Tibial nerve (tissue), 4 donors: ENCODE measurements at regions not wholly inside any gene's neighbourhood (a gene's known extent, or its start where the extent isn't known, plus 50 kb on each side); places are given as distances from the start of the nearest gene placed in this dataset.

Experiments used
- DNase-seq, 2 donors: peaks; one replicate each; pipeline ENCODE4 v3.0.0-alpha.2; 2019; ENCODE audit warnings: low spot score in 2 of 2
- H3K27ac ChIP-seq, 4 donors: fragments of 200-600 bp; sonication (generic) in 3 of 4; one replicate each; pipeline ENCODE4 v1.5.1; 2017 to 2019; ENCODE audit warnings: mild to moderate bottlenecking in 1 of 4
- H3K27me3 ChIP-seq, 2 donors: fragments of 200-600 bp; sonication (generic) in 1 of 2; one replicate each; pipeline versions ENCODE4 v1.5.1 to v1.6.0; 2017 to 2019
- H3K36me3 ChIP-seq, 3 donors: fragments of 200-600 bp; sonication (generic); one replicate each; pipeline ENCODE4 v1.5.1; 2018 to 2019
- H3K4me1 ChIP-seq, 4 donors: fragments of 200-600 bp; sonication (generic) in 3 of 4; one replicate each; pipeline ENCODE4 v1.5.1; 2017 to 2019
- H3K4me3 ChIP-seq, 4 donors: fragments of 200-600 bp; sonication (generic) in 3 of 4; one replicate each; pipeline ENCODE4 v1.5.1; 2017 to 2019; ENCODE audit warnings: mild to moderate bottlenecking in 1 of 4, moderate library complexity in 1 of 4
- H3K9me3 ChIP-seq, 4 donors: fragments of 200-600 bp; sonication (generic) in 3 of 4; one replicate each; pipeline ENCODE4 v1.5.1; 2017 to 2019
- EP300 ChIP-seq, 2 donors: sonication (generic); formaldehyde crosslinking; IDR thresholded peaks; one replicate each; pipeline ENCODE4 v1.6.1; 2017; ENCODE audit warnings: antibody characterized with exemption in 2 of 2, mild to moderate bottlenecking in 1 of 2
- POLR2A ChIP-seq, 2 donors: fragments of 450-650 bp; IDR thresholded peaks; one replicate each; pipeline ENCODE4 v1.6.1; 2017; ENCODE audit warnings: antibody characterized with exemption in 2 of 2, mild to moderate bottlenecking in 2 of 2, moderate library complexity in 2 of 2
- WGBS, 2 donors: methylation state at CpG; one replicate each; pipeline ENCODE4 v1.1.5; 2018; 5-methylcytosine and 5-hydroxymethylcytosine counted together
- TF ChIP-seq, protein P1 (sequence below), 5 experiments: fragments of 200-600 bp in 3 of 5; fragments of 450-650 bp in 2 of 5; sonication (generic) in 3 of 5; IDR thresholded peaks; one replicate each; pipeline ENCODE4 v1.5.1; 2016 to 2019; ENCODE audit warnings: antibody characterized with exemption in 5 of 5, mild to moderate bottlenecking in 3 of 5, moderate library complexity in 2 of 5

DNA sequence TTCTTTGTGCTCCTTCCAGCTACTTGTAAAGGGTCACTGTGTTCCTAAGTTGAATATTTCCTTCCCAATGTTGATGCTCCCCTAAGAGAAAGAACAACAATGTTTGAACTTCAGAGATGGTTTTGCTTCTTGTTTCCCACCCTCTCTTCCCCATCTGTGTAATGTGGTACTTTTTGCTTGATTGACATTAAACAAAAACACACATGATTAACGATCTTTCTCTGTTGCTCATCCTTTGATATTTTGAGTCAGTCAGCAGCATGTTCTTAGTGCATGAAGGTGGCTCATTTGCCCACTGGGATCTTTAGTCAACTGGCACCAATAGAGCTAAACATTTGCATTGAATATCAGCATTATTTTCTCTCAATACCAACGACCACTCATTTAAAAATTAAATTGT lies 313.0 kb upstream of the RIOK2 start:
- WGBS, 2 donors, result 66 to 69% methylated on average over 2 of the region's 2 CpGs
- Histone ChIP-seq H3K36me3 (no peaks in the 10 kb centered on the region), H3K4me3 (no peak overlapping the region), H3K4me1 (no peaks in the 10 kb centered on the region), H3K27ac (no peak overlapping the region), H3K27me3 (no peaks in the 10 kb centered on the region), H3K9me3 (no peaks in the 10 kb centered on the region)
- TF ChIP-seq EP300 (IDR thresholded peaks at IDR 0.05) (no peak), POLR2A (IDR thresholded peaks at IDR 0.05) (no peak)
- TF ChIP-seq, protein P1, sequence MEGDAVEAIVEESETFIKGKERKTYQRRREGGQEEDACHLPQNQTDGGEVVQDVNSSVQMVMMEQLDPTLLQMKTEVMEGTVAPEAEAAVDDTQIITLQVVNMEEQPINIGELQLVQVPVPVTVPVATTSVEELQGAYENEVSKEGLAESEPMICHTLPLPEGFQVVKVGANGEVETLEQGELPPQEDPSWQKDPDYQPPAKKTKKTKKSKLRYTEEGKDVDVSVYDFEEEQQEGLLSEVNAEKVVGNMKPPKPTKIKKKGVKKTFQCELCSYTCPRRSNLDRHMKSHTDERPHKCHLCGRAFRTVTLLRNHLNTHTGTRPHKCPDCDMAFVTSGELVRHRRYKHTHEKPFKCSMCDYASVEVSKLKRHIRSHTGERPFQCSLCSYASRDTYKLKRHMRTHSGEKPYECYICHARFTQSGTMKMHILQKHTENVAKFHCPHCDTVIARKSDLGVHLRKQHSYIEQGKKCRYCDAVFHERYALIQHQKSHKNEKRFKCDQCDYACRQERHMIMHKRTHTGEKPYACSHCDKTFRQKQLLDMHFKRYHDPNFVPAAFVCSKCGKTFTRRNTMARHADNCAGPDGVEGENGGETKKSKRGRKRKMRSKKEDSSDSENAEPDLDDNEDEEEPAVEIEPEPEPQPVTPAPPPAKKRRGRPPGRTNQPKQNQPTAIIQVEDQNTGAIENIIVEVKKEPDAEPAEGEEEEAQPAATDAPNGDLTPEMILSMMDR (IDR thresholded peaks at IDR 0.05), result no peak
- no peak for DNase-seq

DNA sequence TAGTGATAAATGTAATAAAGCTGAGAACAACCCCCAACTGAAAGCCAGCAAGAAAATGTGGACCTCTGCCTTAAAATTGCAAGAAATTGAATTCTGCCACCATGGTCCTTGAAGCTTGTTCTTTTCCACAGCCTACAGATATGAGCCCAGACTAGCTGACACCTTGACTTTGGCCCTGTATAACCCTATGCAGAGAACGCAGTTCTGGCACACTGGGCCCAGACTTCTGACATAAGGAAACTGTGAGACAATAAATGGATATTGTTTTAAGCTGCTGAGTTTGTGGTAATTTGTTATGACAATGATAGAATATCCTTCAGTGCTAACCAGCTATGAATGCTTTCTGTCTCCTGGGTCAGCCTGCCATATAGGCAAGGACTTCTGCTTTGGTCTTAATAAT lies 315.6 kb upstream of the RIOK2 start:
- DNase-seq, result no peak
- H3K27me3 ChIP-seq, result no peaks in the 10 kb centered on the region
- no peaks in the 10 kb centered on the region for H3K9me3 ChIP-seq
- H3K36me3 ChIP-seq, result no peaks in the 10 kb centered on the region
- WGBS, 2 donors, result 38 to 55% methylated on average over 1 of the region's 1 CpG
- H3K4me1 ChIP-seq, result no peaks in the 10 kb centered on the region
- no peak overlapping the region for H3K4me3 ChIP-seq
- TF ChIP-seq EP300 (IDR thresholded peaks at IDR 0.05), result no peak
- no peak for TF ChIP-seq POLR2A (IDR thresholded peaks at IDR 0.05)
- TF ChIP-seq, protein P1 (IDR thresholded peaks at IDR 0.05), result no peak
- H3K27ac ChIP-seq, result no peak overlapping the region

DNA sequence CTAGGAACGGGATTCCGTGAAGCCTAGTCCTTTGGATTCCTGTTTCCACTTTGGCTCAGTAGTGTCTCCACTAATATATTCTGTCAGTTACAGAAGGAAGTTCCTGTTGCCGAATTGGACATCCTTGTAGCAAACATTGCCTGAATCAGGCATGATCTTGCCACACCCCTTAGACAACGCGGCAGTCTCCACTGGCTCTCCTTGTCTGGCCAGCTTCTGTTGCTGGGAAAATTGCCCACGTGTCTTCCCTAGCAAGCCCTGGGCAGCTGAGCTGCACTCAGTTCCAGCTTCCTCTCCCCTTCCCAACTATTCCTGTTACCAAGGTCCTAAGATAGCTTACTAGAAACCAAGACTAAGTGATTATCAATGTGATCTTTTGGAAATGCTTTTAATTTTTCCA lies 316.6 kb upstream of the RIOK2 start:
- Histone ChIP-seq H3K9me3 (no peaks in the 10 kb centered on the region), H3K27ac (no peak overlapping the region), H3K36me3 (no peaks in the 10 kb centered on the region), H3K27me3 (no peaks in the 10 kb centered on the region), H3K4me1 (no peaks in the 10 kb centered on the region), H3K4me3 (no peak overlapping the region)
- DNase-seq, result no peak
- WGBS, 2 donors, result 74 to 76% methylated on average over 6 of the region's 6 CpGs
- TF ChIP-seq EP300 (IDR thresholded peaks at IDR 0.05) (no peak), POLR2A (IDR thresholded peaks at IDR 0.05) (no peak)
- TF ChIP-seq, protein P1 (IDR thresholded peaks at IDR 0.05), result no peak

- Histone ChIP-seq H3K4me3 (no peak overlapping the region), H3K9me3 (no peaks in the 10 kb centered on the region), H3K4me1 (no peaks in the 10 kb centered on the region), H3K27ac (no peak overlapping the region), H3K36me3 (no peaks in the 10 kb centered on the region), H3K27me3 (no peaks in the 10 kb centered on the region)
- TF ChIP-seq EP300 (IDR thresholded peaks at IDR 0.05), result no peak
- no peak for TF ChIP-seq POLR2A (IDR thresholded peaks at IDR 0.05)
- TF ChIP-seq, protein P1 (IDR thresholded peaks at IDR 0.05), result no peak
- DNase-seq, result no peak
- 71 to 72% methylated on average over 3 of the region's 3 CpGs for WGBS, 2 donors
Observed at GRCh38 chr5:97501286-97501964, 318.4 kb upstream of the RIOK2 start.

GRCh38 chr5:97501965-97502305 lies 318.9 kb upstream of the RIOK2 start:
- no peaks in the 10 kb centered on the region for H3K27me3 ChIP-seq
- TF ChIP-seq POLR2A (IDR thresholded peaks at IDR 0.05) (no peak), EP300 (IDR thresholded peaks at IDR 0.05) (no peak)
- TF ChIP-seq, protein P1 (IDR thresholded peaks at IDR 0.05), result no peak
- WGBS, 2 donors, result 73 to 86% methylated on average over 3 of the region's 3 CpGs
- H3K4me1 ChIP-seq, result no peaks in the 10 kb centered on the region
- DNase-seq, result no peak
- no peaks in the 10 kb centered on the region for H3K36me3 ChIP-seq
- H3K4me3 ChIP-seq, result no peak overlapping the region
- no peak overlapping the region for H3K27ac ChIP-seq
- H3K9me3 ChIP-seq, result no peaks in the 10 kb centered on the region
